Renal pelvis (tissue), 1 donor: ENCODE measurements at regions not wholly inside any gene's neighbourhood (a gene's known extent, or its start where the extent isn't known, plus 50 kb on each side); places are given as distances from the start of the nearest gene placed in this dataset.

Experiments
- DNase-seq: peaks from one replicate; pipeline ENCODE4 v3.0.0-alpha.2; 2013

DNA sequence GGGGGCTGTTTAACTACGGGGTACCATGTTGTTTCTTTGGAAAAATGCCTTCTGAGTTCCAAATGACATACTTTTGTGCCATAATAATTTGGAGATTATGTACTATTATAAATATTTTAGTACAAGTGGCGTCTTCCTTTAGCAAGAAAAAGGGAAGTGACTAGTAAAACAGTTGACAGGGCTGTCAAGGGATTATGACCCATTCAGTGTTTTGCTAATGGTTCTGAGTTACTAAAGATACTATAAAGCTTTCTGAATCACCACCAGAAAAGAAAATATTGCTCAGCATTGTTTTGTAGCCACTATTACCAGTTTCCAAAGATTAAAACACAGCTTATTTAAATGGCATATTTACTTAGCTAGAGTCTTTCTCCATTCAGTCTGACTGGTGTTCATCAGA is 334.9 kb downstream of the SNAPC1 start:
- DNase-seq = no peak

DNA sequence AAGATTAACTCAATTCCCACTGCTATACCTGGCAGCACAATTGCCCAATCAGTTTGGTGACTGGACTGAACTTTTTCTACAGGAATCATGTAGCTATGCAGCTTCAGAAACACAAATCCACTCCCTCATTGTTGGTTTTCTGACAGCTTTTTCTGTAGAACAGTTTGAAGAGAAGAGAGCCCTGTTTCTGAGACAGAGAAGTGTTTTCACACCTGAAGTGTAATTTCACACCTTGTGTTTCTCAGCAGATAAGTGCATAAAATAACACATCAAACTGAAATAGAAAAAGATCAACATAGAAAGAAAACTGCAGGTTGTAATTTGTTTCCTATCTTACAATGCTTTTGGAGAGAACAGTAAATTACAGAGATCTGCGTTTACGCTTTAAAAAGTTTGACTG is 335.6 kb downstream of the SNAPC1 start:
- no peak for DNase-seq

DNA sequence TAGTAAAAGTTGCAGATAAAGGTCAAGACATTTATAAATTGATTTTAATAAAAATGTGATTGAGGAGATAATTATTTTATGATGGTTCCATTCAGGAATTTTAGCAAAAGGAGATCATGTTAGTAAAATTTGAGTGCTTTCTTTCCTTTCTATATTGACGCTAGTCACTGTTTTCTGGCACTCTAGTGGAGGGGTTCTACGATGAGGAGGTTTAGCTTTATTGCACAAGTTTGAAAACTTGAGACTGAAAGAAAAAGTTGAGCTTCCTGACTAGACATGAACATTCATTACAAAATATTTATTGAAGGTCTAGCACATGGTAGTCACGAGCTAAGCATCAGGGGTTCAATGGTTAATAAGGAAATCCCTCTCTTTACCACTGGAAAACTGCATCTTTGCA is 336.1 kb downstream of the SNAPC1 start:
- DNase-seq = no peak

DNA sequence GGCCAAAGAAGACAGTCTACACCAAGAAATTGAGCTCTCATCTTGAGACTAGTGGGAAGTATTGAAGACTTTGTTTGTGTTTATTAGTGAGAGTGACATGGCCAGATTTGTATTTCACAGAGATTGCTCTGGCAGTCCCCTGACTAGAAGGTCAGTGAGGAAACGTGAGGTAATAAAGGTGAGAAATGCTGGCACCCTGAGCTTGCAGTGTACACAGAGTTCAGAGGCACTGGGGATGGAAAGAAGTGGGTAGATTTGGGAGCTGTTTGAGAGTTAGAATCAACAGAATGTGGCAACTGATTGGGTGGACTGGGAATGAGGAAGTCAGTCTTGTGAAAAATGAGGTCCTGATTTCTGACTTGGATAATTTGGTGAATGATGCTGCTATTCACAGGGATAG is 336.9 kb downstream of the SNAPC1 start:
- DNase-seq = no peak

DNA sequence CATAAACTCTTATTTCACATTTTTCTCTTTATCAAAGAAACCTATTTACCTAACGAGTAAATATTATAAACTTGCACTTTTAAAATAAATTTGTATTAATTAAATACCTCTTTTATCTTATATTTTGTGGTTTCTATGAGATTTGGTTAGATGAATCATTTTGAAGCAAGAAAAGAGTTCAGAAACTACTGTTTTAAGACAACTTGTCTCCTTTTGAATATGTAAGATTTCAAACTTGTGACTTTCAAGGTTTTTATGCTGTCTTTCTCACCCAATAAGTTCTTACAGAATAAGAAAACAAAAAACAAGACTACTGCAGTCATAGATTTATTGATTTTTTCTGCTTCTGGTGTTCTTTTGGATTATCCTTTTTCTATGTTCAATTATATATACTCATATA is 339.0 kb downstream of the SNAPC1 start:
- no peak for DNase-seq

DNA sequence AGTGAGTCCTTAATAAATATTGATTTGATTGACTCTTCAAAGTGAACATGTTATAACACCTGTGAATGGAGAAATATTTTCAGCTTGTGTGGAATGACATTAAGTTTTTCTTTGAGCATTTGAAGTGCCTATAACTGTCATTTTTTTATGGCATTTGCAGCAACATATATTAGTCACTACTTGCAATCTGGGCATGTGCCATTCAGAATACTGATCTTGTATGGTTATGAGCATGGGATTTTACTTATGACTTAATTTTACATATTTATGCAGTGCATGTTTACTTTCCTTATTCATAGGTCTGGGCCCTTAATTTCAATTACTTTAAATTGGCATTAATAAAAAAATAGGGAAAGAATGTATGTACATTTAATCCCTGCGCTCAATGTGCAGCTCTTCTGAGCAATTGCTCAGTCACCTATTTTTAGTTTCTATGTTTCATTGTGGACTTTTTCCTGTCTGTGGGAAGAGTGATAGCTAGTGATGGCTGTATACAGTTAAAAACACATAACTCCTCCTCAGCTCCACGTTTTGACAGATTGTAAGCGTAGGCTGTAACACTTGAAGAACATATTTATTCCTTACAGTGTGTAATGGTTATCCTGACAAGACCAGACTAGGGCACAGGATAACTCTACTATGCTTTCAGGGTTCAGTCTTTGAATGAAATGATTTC is 339.6 kb downstream of the SNAPC1 start:
- no peak for DNase-seq

DNA sequence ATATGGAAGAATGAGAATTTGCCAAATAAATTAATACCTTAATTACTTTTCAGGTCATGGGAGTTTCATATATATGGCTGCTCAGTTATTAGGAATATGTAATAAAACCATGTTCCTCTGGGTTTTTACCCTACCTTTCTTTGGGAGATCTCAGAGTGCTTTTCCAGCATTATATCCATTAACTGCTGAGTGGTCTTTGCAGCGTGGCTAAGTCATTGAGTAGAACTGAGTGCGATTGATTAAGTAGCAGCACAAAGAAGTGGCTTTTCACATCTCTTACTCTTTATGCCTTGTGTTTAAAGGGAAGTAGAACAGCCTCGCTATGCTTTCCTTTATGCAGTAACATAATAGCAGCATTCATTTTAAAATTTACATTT is 340.1 kb downstream of the SNAPC1 start:
- DNase-seq = no peak

DNA sequence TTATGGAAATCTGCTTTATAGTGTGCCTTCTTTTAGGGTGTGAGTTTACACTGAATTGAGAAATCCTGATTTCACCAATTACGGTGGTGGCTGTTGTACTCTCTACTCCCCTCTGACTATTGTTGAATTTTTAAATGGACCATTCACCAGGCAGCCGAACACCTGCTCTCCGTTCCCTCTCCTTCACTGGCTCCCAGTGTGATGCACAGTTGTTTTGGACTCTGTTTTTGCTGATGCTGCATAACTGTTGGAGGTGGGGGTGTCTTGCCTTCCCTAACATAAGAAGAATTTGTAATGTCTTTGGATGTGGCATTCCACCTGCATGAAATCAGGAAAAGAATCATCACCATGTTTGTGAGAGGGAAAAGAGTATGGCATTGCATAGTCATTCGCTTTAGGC is 341.2 kb downstream of the SNAPC1 start:
- DNase-seq = no peak

DNA sequence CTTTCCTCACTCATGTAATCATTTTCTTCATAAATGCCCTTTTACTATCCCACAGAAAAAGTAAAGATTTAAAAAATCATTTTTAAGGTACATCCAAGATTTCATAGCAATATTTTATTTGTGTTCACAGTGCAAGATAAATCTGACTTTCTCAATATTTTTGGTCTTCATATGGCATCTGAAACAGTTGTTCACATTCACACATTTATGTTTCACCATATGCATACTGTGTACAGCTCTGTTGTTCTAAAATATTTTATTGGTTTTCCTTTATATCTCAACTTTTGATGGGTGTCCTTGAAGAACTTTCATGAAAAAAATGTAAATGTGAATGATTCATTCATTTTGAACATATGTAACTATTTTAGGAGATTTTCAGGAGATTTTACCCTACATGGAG is 348.7 kb downstream of the SNAPC1 start:
- DNase-seq = no peak

DNA sequence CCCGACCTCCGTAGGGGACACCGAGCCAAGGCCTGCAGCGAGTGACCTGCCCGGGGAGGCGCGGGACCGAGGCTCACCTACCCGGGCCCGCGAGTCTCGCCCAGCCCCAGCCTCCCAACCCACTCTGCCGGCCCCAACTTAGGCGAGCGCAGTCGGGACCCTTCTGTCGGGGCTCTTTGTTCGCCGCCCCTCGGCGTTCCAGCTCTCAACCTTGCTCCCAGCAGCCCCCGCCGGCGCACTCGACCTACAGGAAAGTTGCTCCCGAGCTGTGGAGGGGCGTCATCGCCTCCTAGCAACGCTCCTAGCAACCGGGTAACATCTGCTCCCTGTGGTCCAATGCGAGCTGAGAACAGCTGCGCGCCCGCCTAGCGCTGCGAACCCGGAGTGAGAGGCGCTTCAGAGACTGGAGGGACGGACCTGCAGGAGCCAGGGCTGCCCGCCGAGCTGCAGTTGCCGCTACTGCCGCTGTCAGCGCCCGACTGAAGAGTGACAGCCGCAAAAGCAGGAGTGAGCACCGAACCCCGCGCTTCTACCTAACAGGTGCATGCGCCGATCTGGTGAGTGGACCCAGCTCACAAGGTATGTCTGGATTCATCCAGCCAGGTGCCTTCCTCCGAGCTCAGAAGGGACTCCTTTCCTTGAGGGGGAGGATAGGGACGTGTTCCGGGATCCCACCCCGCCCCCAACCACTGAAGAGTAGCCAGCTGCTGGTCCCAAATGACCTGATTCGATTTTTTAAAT is 355.0 kb downstream of the SNAPC1 start:
- DNase-seq = peak; percentile 85

DNA sequence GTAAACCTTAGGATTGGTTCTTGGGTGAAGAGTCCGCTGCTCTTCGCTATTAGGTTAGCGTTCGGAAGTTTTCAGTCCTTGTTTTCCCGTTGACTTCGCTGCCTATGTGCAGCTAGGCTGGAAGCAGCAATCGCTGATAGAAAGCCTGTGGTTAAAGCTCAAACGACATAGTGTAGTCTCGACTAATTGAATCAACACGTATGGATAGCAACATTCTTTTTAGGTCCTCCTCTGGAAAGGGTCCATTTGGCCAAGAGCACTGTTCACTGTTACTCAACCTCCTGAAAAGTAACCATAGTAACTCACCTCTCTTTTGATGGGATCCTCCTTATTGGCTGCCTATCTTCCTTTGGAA is 355.5 kb downstream of the SNAPC1 start:
- DNase-seq = no peak

DNA sequence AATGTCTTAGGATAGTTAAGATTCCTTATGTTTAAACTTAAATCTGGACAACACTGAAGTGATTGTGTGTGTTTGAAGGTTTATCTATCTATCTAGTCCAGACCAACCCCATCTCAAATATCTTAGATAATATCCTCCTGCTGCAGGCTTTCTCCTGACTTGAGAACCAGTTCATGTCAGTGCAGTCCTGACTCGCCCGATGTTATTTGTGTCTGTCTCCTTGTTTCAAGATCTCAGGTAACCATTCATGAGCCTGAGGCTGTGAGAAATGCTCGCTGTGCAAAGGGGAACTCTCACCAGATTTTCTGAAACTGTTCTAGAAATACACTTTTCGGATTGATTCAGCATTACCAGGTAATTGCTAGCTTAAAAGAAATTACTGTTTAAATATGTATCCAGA is 356.2 kb downstream of the SNAPC1 start:
- DNase-seq = no peak

DNA sequence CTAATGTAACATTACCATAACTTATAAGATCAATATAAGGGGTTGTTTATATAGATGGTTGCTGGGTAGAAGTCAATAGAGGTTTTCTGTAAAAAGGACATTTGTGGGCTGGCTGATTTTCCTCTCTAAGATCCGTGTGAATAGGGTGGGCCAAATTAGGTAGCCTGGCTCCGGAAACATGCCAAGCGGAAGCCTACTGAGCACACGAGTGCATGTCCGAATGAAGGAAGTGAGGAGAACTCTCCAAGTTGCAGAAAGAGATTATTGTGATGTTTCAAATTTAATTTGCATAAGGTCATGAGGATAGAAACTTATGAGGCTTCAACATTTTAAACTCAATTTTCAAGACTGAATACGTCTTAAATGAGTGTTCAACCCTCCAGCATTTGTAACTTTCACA is 356.7 kb downstream of the SNAPC1 start:
- no peak for DNase-seq

DNA sequence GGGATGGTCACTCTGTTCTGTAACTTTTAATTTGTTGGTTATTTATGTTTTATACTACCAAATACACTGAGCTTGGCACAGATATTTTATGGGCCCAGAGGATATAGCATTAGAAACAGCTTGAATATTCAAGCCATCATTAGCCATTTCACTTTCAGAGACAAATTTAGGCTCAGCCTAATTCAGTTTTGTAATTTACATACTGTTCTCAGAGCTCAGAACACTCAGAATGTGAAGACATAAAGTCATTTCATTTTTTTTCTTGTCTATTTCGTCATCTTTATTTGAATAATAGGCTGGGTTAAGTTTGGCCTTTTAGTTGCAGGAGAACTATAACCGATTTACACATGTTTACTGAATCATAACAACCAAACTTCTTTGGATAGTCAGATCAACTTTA is 361.7 kb downstream of the SNAPC1 start:
- DNase-seq = no peak

DNA sequence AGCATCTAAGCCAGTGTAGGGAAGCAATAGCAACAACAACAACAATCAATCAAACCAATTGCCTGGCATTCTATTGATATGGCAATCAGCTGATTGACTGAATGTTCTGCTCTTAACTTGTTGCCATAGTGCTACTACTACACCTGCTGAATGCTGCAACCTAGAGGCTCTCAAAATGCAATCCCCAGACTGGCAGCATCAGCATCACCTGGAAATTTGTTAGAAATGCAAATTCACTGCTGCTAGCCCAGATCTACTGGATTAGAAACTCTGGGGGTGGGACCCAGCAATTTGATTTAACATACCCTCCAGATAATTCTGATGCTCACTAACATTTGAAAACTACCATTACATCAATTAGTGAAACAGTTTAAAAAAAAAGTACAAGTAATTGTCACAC is 363.6 kb downstream of the SNAPC1 start:
- no peak for DNase-seq

DNA sequence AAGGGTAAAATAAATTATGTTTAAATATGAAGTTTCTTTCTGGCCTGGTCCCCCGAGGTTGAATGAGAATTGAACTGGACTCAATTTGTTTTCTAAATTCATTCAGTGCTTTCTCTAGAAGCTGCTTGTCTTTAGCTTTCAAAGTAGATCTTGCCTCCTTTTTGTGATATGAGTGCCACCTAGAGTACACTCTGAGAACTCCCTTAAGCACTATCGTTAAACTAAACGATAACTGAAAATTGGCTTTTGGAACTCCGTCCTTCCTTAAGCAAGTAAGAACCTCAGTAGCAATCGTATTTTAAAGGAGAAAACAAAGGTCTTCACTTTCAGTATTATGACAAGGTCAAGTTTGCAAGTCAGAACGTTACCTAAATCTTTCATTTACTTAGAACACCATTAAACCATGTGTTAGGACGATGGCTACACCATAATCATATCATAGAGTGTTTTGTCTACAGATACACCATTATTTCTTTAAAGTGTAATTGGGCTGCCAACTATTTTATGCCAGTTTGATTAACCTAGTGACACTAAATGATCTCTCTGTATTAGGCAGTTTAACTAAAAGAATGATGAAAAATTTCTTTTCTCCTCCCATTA is 364.8 kb downstream of the SNAPC1 start:
- peak; percentile 42 for DNase-seq

DNA sequence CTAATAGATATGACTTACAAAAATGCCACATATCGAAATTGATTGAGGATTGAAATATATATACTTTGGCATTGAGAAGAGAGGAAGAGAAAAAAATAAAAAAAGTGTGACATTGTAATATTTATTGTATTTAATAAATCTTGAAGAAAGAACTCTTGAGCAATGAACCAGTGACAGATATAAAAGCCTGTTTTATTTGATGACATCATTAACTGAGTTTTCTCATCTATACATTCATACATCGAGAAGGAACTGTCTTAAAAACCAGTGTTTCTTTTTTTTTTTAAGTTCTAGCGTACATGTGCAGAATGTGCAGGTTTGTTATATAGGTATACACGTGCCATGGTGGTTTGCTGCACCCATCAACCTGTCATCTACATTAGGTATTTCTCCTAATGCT is 368.2 kb downstream of the SNAPC1 start:
- DNase-seq = no peak

DNA sequence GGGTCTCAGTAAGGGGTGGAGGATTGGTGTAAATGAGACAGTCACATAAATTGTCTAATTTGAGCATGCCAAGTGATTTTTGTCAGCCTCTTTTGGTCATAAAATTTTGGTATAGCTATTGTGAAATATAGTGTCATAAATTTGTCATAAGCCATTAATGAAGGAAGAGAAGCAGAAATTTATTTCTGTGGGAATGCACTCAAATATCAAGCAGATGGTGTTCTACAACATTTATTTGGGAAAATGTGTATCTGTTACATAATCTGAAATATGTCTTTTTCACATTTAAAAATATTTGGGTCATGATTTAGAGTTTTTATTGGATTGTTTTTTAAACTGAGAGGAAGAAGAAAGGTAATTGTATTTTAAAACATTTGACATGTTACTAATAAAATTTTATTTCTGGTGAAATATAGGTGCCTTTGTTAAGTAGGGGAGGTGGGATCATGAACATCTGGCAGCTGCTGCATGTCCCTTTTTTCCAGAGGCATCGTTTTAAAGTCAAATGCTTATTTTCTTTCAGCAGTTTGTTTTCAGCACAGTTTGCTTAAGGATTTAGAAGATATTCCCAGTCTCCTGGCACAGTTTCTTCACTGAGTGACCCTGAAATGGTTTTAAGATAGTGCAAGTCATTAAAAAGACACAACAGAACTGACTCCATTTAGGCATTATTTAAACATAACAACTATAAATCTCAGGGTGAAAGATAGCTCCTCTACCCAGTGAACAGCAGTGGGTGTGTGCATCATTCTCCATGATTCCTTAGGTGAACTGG is 371.7 kb downstream of the SNAPC1 start:
- DNase-seq = no peak

DNA sequence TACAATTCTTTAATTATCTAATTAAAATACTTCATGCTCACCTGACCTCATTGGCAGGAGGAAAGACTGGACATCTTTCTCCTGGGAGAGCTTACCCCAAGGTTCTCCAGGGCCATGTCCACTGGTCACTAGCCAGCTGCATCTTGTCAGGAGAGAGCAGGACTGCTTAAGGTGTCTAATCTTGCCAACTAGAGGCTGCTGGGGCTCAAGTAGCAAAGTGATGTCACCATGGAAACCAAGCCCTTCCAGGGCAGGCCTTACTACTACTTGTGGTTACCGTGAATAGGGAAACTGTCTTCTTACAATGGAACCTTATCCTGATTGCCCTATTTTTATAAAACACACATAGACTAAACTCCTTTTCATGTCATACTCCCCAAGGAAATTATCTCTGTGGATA is 376.4 kb downstream of the SNAPC1 start:
- DNase-seq = no peak

DNA sequence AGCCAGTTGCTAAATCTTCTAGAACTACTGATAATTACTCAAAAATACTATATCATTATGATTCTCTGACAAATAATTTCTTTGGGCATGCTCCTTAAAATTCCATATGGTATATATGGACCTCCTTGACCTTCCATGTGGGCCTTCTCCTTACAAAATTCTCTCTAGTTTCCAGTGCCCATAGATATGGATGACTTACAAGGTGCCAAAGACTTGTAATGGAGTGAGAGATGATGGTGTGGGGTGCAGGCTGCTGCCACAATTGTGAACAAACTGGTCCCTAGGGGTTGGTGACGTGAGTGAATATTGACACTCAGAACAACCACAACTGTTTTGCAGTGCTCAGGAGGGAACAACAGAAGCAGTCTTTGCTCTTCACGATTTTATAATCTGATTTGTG is 378.9 kb downstream of the SNAPC1 start:
- DNase-seq = no peak

DNA sequence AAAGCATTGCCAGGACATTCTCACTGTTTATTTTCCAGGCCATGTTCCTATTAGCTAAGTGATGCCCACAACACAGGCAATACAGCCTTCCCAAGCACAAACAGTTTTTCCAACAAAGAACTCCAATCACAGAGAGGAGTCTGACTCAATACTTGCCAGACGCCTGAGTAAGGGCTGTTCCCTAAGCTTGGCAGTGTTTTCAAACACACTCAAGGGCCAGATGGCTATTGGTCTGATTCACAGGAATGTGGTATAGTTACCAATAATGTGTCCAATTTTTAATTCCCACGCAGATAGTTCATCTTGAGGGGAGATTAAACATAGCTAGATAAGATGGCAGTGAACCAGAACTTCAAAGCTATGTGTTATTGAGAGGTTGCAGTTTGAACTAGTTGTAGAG is 381.0 kb downstream of the SNAPC1 start:
- DNase-seq = no peak

DNA sequence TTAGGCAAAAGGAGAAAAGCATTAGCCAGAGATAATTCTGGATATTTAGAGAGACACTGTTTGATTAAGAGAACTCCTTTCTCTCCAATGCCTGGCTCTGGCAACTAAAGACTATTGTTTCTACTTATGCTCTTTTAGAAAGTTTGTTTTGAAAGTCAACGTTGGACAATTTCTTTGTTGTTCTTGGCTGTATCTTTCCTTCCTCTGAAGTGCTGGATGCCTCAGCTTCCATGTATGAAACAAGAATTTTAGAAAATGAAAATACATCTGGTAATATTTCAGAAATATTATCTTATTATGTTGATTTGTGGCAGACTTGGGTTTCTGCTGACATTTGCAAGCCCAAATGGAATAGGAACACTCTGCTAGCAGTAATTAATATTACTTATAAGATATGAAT is 382.6 kb downstream of the SNAPC1 start:
- no peak for DNase-seq

DNA sequence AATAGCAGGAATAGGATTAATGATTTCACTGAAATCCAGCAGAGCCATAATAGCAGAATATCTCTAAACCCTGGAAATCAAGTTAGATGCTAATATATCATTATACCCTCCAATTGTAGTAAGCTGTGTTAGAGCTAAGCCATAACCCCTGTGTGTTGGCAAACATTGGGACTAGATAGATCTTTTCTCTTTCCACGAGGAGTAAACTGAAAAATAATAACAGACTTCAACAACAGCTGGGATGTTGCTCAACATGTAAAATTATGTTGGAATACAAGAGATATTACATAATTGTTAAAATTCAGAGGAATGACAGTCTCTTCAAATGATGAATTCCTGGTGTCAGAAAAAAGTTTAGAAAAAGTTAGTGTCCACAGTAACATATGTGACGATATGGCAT is 383.8 kb downstream of the SNAPC1 start:
- no peak for DNase-seq
